ENCODE measurements at regions not wholly inside any gene's neighbourhood (a gene's known extent, or its start where the extent isn't known, plus 50 kb on each side); places are given as distances from the start of the nearest gene placed in this dataset.

GRCh38 chr14:58752771-58753201 lies 115.0 kb downstream of the DACT1 start:
- no peak for DNase-seq (ENCODE audit: extremely low spot score)
- ChIA-PET CTCF (interaction anchor here (1.0 to 1.7 kb wide), 4 partner anchors 21 to 116 kb away, joined by 3 to 5 read pairs (median 4); no protein-coding TSS in a partner anchor), POLR2A (no interaction called here)
- TF ChIP-seq CTCF (IDR thresholded peaks at IDR 0.05; ENCODE audit: control extremely low read depth, extremely low read depth, low read depth, missing control alignments) = no peak

GRCh38 chr14:58755031-58755925 lies 117.5 kb downstream of the DACT1 start:
- CTCF ChIA-PET = no interaction called here
- POLR2A ChIA-PET = no interaction called here
- no peak for DNase-seq (ENCODE audit: extremely low spot score)

GRCh38 chr14:58760121-58760520 lies 122.4 kb downstream of the DACT1 start:
- DNase-seq (ENCODE audit: extremely low spot score) = no peak
- ChIA-PET POLR2A (no interaction called here), CTCF (no interaction called here)
- no peak for TF ChIP-seq CTCF (IDR thresholded peaks at IDR 0.05; ENCODE audit: control extremely low read depth, extremely low read depth, low read depth, missing control alignments)

More at GRCh38 chr14:58755031-58755925, 117.5 kb downstream of the DACT1 start:
- TF ChIP-seq CTCF (IDR thresholded peaks at IDR 0.05; ENCODE audit: control extremely low read depth, extremely low read depth, low read depth, missing control alignments) = no peak

GRCh38 chr14:58762629-58763028 lies 124.9 kb downstream of the DACT1 start:
- POLR2A ChIA-PET = no interaction called here
- no peak for TF ChIP-seq CTCF (IDR thresholded peaks at IDR 0.05; ENCODE audit: control extremely low read depth, extremely low read depth, low read depth, missing control alignments)
- CTCF ChIA-PET = interaction anchor here (1.0 kb wide), 1 partner anchor 11 kb away, joined by 3 read pairs; no protein-coding TSS in a partner anchor
- DNase-seq (ENCODE audit: extremely low spot score) = no peak

- DNase-seq (ENCODE audit: extremely low spot score) = no peak
- POLR2A ChIA-PET = no interaction called here
- TF ChIP-seq CTCF (IDR thresholded peaks at IDR 0.05; ENCODE audit: control extremely low read depth, extremely low read depth, low read depth, missing control alignments) = no peak
- CTCF ChIA-PET = no interaction called here
Measured at GRCh38 chr14:58763210-58763609, 125.4 kb downstream of the DACT1 start.

GRCh38 chr14:58765418-58765831 lies 127.7 kb downstream of the DACT1 start:
- no peak for TF ChIP-seq CTCF (IDR thresholded peaks at IDR 0.05; ENCODE audit: control extremely low read depth, extremely low read depth, low read depth, missing control alignments)
- no peak for DNase-seq (ENCODE audit: extremely low spot score)
- POLR2A ChIA-PET = no interaction called here
- CTCF ChIA-PET = interaction anchor here (1.0 to 1.6 kb wide), 3 partner anchors 10 to 171 kb away, joined by 3 to 6 read pairs (median 3); no protein-coding TSS in a partner anchor
